ENCODE measurements at regions not wholly inside any gene's neighbourhood (a gene's known extent, or its start where the extent isn't known, plus 50 kb on each side); places are given as distances from the start of the nearest gene placed in this dataset.

- no peak overlapping the region for H3K27ac ChIP-seq
- TF ChIP-seq CTCF (IDR thresholded peaks at IDR 0.05; ENCODE audit: poor library complexity) (no peak), EZH2 (IDR thresholded peaks at IDR 0.05; ENCODE audit: borderline replicate concordance) (no peak), EZH2phosphoT487 (IDR thresholded peaks at IDR 0.05; ENCODE audit: low read depth, severe bottlenecking, unreplicated experiment) (no peak)
- no peaks in the 10 kb centered on the region for H3K79me2 ChIP-seq
- H3K4me1 ChIP-seq (ENCODE audit: insufficient read depth), result no peaks in the 10 kb centered on the region
- DNase-seq (ENCODE audit: low spot score), result no peak
- no peaks in the 10 kb centered on the region for H3K9me2 ChIP-seq (replicated peaks; ENCODE audit: insufficient read depth)
- H3K36me3 ChIP-seq (replicated peaks; ENCODE audit: insufficient read depth, low read depth), result no peaks in the 10 kb centered on the region
- no peaks in the 10 kb centered on the region for H3K27me3 ChIP-seq
- WGBS (ENCODE audit: low lambda C conversion rate, missing lambda C conversion rate), result 93% methylated on average over 3 of the region's 3 CpGs
- H3K4me3 ChIP-seq, result no peak overlapping the region
- no peaks in the 10 kb centered on the region for H3K9me3 ChIP-seq (ENCODE audit: low read depth)
- H2AFZ ChIP-seq, result no peak overlapping the region
- H3K4me2 ChIP-seq, result no peak overlapping the region
- no peaks in the 10 kb centered on the region for H4K20me1 ChIP-seq (ENCODE audit: insufficient read depth, poor library complexity, severe bottlenecking)
Measured at GRCh38 chr5:97363577-97363976, 180.5 kb upstream of the RIOK2 start.

GRCh38 chr5:97364731-97365130 is 181.7 kb upstream of the RIOK2 start:
- Histone ChIP-seq H3K4me3 (no peak overlapping the region), H3K79me2 (no peaks in the 10 kb centered on the region), H3K4me2 (no peak overlapping the region), H3K9me2 (replicated peaks; ENCODE audit: insufficient read depth) (no peaks in the 10 kb centered on the region), H4K20me1 (ENCODE audit: insufficient read depth, poor library complexity, severe bottlenecking) (no peaks in the 10 kb centered on the region), H3K36me3 (replicated peaks; ENCODE audit: insufficient read depth, low read depth) (no peaks in the 10 kb centered on the region), H2AFZ (no peak overlapping the region), H3K4me1 (ENCODE audit: insufficient read depth) (no peaks in the 10 kb centered on the region), H3K27ac (no peak overlapping the region), H3K9me3 (ENCODE audit: low read depth) (no peaks in the 10 kb centered on the region), H3K27me3 (no peaks in the 10 kb centered on the region)
- DNase-seq (ENCODE audit: low spot score), result no peak
- WGBS (ENCODE audit: low lambda C conversion rate, missing lambda C conversion rate), result 59% methylated on average over 1 of the region's 1 CpG
- TF ChIP-seq EZH2phosphoT487 (IDR thresholded peaks at IDR 0.05; ENCODE audit: low read depth, severe bottlenecking, unreplicated experiment) (no peak), CTCF (IDR thresholded peaks at IDR 0.05; ENCODE audit: poor library complexity) (no peak), EZH2 (IDR thresholded peaks at IDR 0.05; ENCODE audit: borderline replicate concordance) (no peak)

- H3K27me3 ChIP-seq, result no peaks in the 10 kb centered on the region
- no peaks in the 10 kb centered on the region for H4K20me1 ChIP-seq (ENCODE audit: insufficient read depth, poor library complexity, severe bottlenecking)
- no peaks in the 10 kb centered on the region for H3K4me1 ChIP-seq (ENCODE audit: insufficient read depth)
- no peaks in the 10 kb centered on the region for H3K9me3 ChIP-seq (ENCODE audit: low read depth)
- H3K79me2 ChIP-seq, result no peaks in the 10 kb centered on the region
- DNase-seq (ENCODE audit: low spot score), result no peak
- no peak overlapping the region for H2AFZ ChIP-seq
- no peaks in the 10 kb centered on the region for H3K36me3 ChIP-seq (replicated peaks; ENCODE audit: insufficient read depth, low read depth)
- no peak overlapping the region for H3K4me2 ChIP-seq
- no peak overlapping the region for H3K27ac ChIP-seq
- no peak for TF ChIP-seq EZH2phosphoT487 (IDR thresholded peaks at IDR 0.05; ENCODE audit: low read depth, severe bottlenecking, unreplicated experiment)
- no peak for TF ChIP-seq EZH2 (IDR thresholded peaks at IDR 0.05; ENCODE audit: borderline replicate concordance)
- TF ChIP-seq CTCF (IDR thresholded peaks at IDR 0.05; ENCODE audit: poor library complexity), result no peak
- H3K4me3 ChIP-seq, result no peak overlapping the region
- H3K9me2 ChIP-seq (replicated peaks; ENCODE audit: insufficient read depth), result no peaks in the 10 kb centered on the region
Measured at GRCh38 chr5:97365163-97365845, 182.3 kb upstream of the RIOK2 start.
